ENCODE measurements at regions not wholly inside any gene's neighbourhood (a gene's known extent, or its start where the extent isn't known, plus 50 kb on each side); places are given as distances from the start of the nearest gene placed in this dataset.
"Not testable (repeated sequence)": the region's sequence is repeated elsewhere in the genome, so short reads cannot be mapped to it uniquely, and the experiment has no call there.

- DNase-seq: no peak
- TF ChIP-seq GATA1 (IDR thresholded peaks at IDR 0.05; ENCODE audit: low read depth, low read length) (no peak), POLR2A (IDR thresholded peaks at IDR 0.05; ENCODE audit: low read length) (no peak)
Measured at GRCh38 chr14:103279142-103280025, 54.7 kb upstream of the EIF5 start.

GRCh38 chr14:103280278-103280928 lies 53.6 kb upstream of the EIF5 start:
- TF ChIP-seq GATA1 (IDR thresholded peaks at IDR 0.05; ENCODE audit: low read depth, low read length): no peak
- TF ChIP-seq POLR2A (IDR thresholded peaks at IDR 0.05; ENCODE audit: low read length): no peak
- no peak for DNase-seq

GRCh38 chr14:103281496-103282231 lies 52.4 kb upstream of the EIF5 start:
- no peak for TF ChIP-seq GATA1 (IDR thresholded peaks at IDR 0.05; ENCODE audit: low read depth, low read length)
- no peak for DNase-seq

GRCh38 chr14:103282309-103282708 lies 51.7 kb upstream of the EIF5 start:
- not testable (repeated sequence) for DNase-seq

GRCh38 chr14:103282932-103283331 lies 51.1 kb upstream of the EIF5 start:
- DNase-seq: no peak
- TF ChIP-seq POLR2A (IDR thresholded peaks at IDR 0.05; ENCODE audit: low read length): no peak
- no peak for TF ChIP-seq GATA1 (IDR thresholded peaks at IDR 0.05; ENCODE audit: low read depth, low read length)

- no peak for DNase-seq
- TF ChIP-seq GATA1 (IDR thresholded peaks at IDR 0.05; ENCODE audit: low read depth, low read length) (no peak), POLR2A (IDR thresholded peaks at IDR 0.05; ENCODE audit: low read length) (no peak)
Measured at GRCh38 chr14:103283916-103284315, 50.1 kb upstream of the EIF5 start.

Measured in erythroblast (primary cell).